Stimulated activated CD4-positive, alpha-beta T cell treated with anti-CD3 and anti-CD28 coated beads, Interleukin-15, amount 100 ng/mL, for 1 hour (primary cell): ENCODE measurements at regions not wholly inside any gene's neighbourhood (a gene's known extent, or its start where the extent isn't known, plus 50 kb on each side); places are given as distances from the start of the nearest gene placed in this dataset.

Experiments
- DNase-seq, 2 donors: peaks; one replicate each; pipeline ENCODE4 v3.0.0-alpha.2; 2020; ENCODE audit warnings: low read depth in 1 of 2, low spot score in 1 of 2

- DNase-seq = no peak
Observed at GRCh38 chr13:79792716-79793115, 311.8 kb downstream of the NDFIP2 start.

DNA sequence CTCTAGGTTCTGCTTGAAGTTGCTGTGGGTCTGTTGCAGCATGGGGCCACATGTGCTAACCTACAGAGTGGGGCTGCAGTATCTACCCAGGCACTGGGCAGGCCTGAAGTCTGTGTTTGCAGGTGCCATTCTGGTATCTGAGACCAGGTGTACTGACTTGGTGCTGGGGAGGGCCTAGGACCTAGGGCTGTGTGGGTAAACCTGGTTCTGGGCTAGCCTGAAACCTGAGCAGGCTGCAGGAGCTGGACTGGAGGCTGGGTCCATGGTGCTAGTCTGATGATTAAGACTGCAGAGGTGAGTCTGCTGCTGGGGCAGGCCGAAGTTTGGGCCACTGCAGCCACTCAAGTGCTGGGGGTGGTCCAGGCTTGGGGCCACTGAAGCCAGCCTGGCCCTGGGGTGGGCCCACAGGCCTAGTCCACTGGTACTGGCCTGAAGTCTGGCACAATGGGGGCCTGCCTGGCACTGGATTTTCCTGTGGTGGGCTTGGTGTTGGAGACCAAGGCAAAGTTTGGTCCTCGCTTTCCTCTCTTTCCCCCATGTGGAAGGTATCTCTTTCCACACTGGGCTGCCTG is 310.6 kb downstream of the NDFIP2 start:
- DNase-seq = no peak

DNA sequence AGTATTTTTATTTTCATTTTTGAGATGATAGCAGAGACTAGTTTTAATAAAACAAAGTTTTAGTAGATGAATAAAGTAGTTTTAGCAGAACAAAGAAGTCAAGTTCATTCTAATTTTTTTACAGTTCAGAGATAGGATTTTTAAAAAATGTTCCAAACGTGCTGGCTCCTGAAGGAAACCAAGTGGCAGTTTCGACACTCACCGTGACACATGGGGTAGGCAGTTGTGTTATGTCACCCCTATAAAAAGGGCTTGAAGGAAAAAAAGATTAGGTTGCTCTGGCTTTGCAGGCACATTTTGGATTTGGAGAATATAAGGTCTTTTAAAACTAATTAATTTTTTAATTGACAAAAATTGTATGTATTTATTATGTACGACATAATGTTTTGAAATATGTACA is 305.2 kb downstream of the NDFIP2 start:
- DNase-seq = no peak

DNA sequence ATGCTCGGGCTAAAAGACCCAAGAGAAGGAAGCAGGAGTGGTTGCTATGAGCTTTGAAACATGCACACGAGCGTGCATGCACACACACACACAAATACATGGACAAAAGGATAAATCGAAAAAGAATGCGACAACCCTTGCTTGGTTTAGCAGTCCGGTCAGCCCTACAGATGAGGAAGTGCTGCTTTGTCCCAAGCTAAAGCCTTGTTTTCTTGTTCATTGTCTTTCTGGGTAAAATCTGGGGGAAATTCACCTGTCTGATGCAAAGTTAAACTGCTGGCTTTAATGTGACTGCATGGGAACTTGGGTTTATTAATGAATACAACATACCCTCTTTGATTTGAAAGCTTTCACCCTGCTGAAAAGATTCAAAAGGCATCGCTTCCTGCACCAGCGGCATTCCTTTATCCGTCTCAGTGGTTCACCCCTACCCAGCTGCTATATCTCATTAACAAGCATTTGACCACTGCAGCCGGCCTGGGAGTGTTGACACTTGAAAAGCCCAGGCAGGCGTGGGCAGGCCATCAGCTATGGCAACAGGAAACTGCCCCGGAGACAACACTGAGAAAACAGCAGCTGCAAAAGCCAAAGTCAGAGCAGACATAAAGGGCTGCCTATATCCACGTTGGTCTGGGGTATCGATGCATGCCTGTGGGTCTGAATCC is 301.7 kb downstream of the NDFIP2 start:
- DNase-seq = no peak

DNA sequence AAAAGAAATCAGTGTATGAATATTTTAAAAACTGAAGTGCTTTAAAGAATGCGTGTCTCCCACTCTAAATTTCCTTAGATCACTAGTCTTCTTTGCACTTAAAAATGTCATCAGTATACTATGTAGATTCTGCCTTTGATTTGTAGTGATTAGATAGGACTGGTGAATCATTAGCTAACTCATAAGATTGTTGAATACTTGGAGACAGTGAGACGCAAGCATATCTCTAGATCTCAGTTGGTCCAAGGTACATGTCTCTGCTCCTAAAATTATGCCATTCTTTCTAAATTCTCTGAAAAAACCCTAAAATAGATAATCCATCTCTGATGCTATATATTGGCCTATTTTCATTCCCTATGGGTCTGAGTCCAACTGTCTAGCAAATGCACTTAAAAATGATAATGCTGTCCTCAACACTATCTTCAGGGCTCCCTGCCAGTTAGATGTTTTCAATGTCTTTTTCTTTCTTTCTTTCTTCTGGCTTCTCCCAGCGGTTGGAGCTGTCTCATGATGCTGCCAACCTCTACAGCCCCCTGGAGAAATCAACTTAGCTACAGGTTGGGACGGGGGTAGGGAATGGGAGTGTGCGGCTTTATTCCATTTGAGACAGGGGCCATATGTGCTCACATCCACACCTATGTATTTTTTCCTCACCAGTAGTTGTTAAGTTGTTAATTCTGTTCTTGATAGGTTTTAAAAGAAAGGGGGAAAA is 301.0 kb downstream of the NDFIP2 start:
- no peak for DNase-seq

DNA sequence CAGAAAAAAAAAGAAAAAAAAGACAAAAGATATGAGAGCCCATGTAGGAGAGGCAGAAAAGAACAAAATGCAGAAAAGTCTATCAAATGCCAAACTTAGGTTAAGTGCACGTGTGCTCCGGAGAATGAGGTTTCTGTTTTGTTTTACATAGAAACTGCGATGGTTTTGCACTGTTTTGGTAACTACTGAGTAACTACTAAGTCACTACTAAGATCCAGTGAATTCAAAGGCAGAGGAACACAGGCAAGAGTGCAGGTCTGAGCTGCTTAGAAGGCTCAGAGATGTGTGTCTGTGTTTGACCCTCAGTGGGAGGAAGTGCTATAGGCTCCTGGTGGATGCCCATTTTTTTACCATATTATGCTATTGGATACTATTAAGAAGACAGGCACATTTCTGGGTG is 299.3 kb downstream of the NDFIP2 start:
- DNase-seq = no peak

DNA sequence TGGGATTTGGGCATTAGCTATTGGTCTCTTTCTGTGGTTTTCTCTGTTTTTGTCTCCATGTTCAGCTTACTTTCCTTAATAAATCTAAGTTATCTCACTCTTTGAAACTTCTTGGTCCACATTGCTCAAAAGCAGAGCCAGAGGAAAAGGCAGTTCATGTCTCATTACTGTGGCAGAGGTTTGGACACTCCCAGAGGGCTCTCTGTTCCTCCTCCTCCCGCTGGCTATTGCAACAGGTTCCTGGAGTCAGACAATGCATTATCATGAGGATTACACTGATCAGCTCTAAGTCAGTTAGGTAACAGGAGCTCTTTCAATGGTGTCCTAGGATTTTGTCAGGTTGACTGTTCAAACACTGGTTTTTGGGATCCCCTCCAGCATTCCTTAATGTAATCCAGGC is 298.8 kb downstream of the NDFIP2 start:
- DNase-seq = no peak

- DNase-seq = no peak
Observed at GRCh38 chr13:79778741-79779460, 297.9 kb downstream of the NDFIP2 start.

DNA sequence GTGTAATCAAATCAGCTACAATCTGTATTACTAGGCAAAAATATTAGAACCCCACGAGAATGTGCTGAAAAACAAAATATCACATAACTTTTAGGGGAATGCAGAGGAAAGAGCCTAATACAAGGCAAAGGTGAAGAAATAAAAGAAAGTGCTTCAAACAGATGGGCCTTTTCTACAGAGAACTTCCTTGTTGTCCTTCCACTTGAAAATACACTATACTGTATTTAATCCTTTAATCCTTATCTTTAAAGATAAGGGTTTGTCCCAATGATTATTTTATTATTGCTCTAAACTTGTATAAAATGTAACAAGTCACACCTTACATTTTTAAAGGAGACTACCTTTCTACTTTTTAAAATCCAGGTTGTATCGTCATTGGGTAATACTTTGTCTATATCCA is 296.5 kb downstream of the NDFIP2 start:
- no peak for DNase-seq

DNA sequence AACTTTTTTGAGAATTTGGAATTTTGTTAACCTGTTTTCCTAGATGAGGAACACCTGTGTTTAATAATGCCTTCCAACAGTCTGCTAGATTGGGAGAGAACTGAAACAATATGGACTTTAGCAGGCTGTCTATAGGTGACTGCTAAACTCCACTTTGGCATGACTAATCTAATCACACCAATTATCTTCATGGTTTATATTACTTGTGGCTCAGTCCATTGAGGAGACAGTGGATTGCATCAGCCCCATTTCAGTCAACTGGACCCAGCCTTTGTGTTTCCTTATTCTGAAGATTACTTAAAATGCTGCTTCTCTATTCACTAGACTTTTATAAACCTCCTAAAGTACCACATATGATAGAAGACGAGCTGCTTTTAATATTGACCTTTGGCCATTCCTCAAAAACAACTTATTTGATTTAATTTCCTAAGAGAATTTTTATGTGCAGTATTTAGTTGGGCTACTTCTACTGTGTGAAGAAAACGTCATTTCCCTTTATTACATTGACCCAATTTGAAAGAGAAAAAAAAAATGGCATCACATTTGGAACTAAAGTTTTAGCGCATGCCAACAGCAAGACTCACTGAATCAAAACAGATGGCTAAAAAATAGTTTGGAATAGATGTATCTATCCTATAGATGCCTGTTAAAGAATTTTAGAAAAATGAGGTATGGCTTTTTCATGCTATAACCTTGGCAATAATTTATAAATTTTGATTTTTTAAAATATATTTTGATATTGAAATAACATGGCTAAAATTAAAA is 295.8 kb downstream of the NDFIP2 start:
- no peak for DNase-seq

GRCh38 chr13:79775830-79776229 is 294.9 kb downstream of the NDFIP2 start:
- DNase-seq = no peak

DNA sequence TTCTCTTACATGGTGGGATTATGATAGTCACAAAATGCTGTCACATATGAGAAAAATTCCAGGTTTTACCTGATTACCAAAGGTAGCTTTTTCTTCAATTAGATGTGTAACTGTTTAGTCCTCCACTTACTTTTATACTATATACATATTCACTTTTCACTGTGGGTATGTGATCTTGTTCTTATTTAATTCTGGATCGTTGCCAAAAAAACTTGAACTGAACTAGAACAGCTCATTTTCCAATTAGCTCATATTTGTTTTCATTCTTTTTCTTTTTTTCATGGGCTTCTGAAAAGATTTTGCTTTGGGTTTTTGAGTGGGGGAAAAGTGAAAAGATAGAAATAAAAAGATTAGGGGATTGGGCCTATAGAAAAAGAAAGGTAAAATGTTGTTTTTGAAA is 291.9 kb downstream of the NDFIP2 start:
- DNase-seq = no peak

DNA sequence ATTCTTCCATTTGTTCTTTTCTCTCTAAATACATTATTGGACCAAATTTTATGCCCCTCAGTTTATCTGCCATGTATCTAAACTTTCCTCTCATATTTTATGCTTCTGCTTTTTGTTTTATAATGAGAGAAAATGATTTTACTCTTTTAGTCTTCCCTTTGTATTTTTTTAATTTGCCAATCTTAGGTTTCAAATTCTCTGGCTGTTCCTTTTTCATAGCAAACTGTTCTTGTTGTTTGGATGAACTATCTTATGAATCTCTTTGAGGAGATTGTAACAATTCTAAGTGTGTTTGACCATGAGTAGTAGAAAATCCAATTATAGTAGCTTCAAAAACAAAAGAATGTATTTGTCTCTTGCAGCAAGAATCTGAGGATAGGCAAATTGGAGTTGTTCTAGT is 290.5 kb downstream of the NDFIP2 start:
- no peak for DNase-seq

GRCh38 chr13:79770056-79770455 is 289.1 kb downstream of the NDFIP2 start:
- DNase-seq = no peak

DNA sequence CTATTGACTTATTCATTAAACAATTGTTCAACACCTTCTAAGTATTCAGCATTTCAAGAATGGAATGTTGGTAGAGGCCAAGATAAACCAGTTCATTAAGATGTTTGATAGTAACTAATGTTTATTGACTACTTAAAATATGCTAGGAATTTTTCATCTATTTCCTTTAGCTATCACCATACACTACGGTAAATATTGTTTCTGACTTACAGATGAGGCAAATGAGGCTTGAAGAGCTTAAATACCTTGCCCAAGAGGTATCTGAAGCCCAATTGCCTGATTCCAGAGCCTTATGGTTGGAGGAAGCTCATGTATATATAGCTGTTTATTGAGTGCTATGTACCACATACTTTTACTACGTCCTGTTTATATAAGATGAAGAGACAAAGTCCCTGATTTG is 286.2 kb downstream of the NDFIP2 start:
- DNase-seq = no peak

GRCh38 chr13:79765331-79765730 is 284.4 kb downstream of the NDFIP2 start:
- no peak for DNase-seq

DNA sequence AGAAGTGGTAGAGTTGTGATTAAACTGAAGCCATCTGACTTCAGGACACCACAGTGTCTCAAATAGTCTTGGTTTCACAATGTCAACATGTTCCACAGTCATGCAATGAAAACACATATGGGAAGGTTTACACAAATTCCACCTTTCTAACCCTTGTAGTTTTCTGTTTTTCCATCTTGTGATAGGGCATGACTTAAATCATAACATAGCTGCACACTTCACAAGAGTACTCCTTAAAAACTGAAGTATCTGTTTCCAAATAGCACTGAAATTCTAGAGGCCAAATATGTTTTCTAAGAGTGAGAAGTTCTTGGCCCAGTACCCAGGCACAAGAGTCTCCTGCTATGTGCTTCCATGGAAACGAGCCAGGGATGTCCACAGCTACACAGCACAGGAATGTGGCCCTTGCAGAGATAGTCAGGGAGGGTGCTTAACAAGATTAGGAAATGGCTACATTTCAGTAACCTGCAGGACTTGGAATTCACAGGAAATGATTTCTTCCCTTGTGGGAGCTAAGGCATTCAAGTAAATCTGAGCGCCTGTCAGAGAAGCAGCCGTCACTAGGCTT is 269.1 kb downstream of the NDFIP2 start:
- DNase-seq = no peak

- no peak for DNase-seq
Observed at GRCh38 chr13:79749566-79749965, 268.6 kb downstream of the NDFIP2 start.

- DNase-seq = no peak
Observed at GRCh38 chr13:79745081-79745480, 264.1 kb downstream of the NDFIP2 start.

- DNase-seq = no peak
Observed at GRCh38 chr13:79742923-79743322, 262.0 kb downstream of the NDFIP2 start.

GRCh38 chr13:79740991-79741390 is 260.0 kb downstream of the NDFIP2 start:
- DNase-seq = no peak
